Kidney (tissue), 13 donors: ENCODE measurements at regions not wholly inside any gene's neighbourhood (a gene's known extent, or its start where the extent isn't known, plus 50 kb on each side); places are given as distances from the start of the nearest gene placed in this dataset.

Experiments used
- DNase-seq, 5 donors: peaks; one replicate each; pipeline ENCODE4 v3.0.0-alpha.2; 2013 to 2020
- FAIRE-seq: peaks from 2 replicates; lab custom pipeline; 2012; peaks lifted over from hg19 to GRCh38; lab: Jason Lieb, UNC
- H3K27ac ChIP-seq, 2 donors: one replicate each; pipeline ENCODE4 v1.7.0; 2013; ENCODE audit warnings: low read depth in 2 of 2, low read length in 2 of 2, inconsistent platforms in 1 of 2
- H3K27me3 ChIP-seq: one replicate; pipeline ENCODE4 v1.7.1; 2013; ENCODE audit warnings: low read length, inconsistent platforms; ENCODE audit not compliant: control insufficient read depth, insufficient read depth
- H3K36me3 ChIP-seq, 3 donors: one replicate each; pipeline versions ENCODE4 v1.7.0 to v1.7.1; 2013; ENCODE audit warnings: low read length in 3 of 3, control low read depth in 1 of 3, inconsistent platforms in 1 of 3; ENCODE audit not compliant: insufficient read depth in 3 of 3, control insufficient read depth in 2 of 3
- H3K4me1 ChIP-seq, 3 donors: one replicate each; pipeline versions ENCODE4 v1.7.0 to v1.7.1; 2013; ENCODE audit warnings: low read length in 3 of 3, inconsistent platforms in 1 of 3, low read depth in 1 of 3; ENCODE audit not compliant: control insufficient read depth in 2 of 3, insufficient read depth in 2 of 3
- H3K4me3 ChIP-seq, 3 donors: one replicate each; pipeline versions ENCODE4 v1.7.0 to v1.8.1; 2013; ENCODE audit warnings: low read length in 3 of 3, control low read depth in 1 of 3, inconsistent platforms in 1 of 3
- H3K9ac ChIP-seq, 3 donors: one replicate each; pipeline versions ENCODE4 v1.7.0 to v1.7.1; 2013; ENCODE audit warnings: low read length in 3 of 3, control low read depth in 1 of 3, inconsistent platforms in 1 of 3
- H3K9me3 ChIP-seq, 3 donors: one replicate each; pipeline versions ENCODE4 v1.7.0 to v1.7.1; 2013; ENCODE audit warnings: low read length in 3 of 3, control low read depth in 1 of 3, inconsistent platforms in 1 of 3; ENCODE audit not compliant: control insufficient read depth in 2 of 3, insufficient read depth in 1 of 3
- intact Hi-C: fragments of 100-400 bp; cut with DNase I; formaldehyde crosslinking; loops from one replicate; pipeline ENCODE4 v1.11.1; 2022
- TF ChIP-seq, protein P1 (sequence below): IDR thresholded peaks from 3 replicates; pipeline ENCODE4 v1.5.1; 2012; ENCODE audit warnings: mild to moderate bottlenecking, moderate library complexity, borderline replicate concordance; ENCODE audit not compliant: insufficient read depth; ENCODE audit errors: extremely low read depth
- donor health status: control.
- donor health status: control.
- donor health status: control.
- donor health status: control.
- donor health status: control.
- donor health status: DM: yes; HTN: yes; CAD: no.
- donor health status: Normal renal cell carcinoma (clear cell type).

DNA sequence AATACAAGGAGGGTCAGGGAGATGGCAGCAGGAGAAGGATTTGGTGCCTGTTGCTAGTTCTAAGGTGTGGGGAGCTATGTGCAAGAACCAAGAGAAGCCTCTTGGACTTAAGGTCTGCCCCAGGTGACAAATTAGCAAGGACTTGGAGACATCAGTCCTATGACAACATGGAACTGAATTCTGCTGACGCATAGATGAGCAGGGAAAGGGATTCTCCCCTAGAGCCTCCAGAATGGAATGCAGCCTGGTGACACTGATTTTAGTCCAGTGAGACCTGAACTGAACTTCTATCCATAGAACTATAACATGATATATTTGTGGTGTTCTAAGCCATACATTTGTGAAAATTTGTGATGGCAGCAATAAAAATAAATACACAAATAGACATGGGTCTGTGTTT is 215.6 kb downstream of the ESM1 start:
- intact Hi-C loops, result no loop called here
- FAIRE-seq, result no peak
- TF ChIP-seq, protein P1, sequence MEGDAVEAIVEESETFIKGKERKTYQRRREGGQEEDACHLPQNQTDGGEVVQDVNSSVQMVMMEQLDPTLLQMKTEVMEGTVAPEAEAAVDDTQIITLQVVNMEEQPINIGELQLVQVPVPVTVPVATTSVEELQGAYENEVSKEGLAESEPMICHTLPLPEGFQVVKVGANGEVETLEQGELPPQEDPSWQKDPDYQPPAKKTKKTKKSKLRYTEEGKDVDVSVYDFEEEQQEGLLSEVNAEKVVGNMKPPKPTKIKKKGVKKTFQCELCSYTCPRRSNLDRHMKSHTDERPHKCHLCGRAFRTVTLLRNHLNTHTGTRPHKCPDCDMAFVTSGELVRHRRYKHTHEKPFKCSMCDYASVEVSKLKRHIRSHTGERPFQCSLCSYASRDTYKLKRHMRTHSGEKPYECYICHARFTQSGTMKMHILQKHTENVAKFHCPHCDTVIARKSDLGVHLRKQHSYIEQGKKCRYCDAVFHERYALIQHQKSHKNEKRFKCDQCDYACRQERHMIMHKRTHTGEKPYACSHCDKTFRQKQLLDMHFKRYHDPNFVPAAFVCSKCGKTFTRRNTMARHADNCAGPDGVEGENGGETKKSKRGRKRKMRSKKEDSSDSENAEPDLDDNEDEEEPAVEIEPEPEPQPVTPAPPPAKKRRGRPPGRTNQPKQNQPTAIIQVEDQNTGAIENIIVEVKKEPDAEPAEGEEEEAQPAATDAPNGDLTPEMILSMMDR, result no peak

DNA sequence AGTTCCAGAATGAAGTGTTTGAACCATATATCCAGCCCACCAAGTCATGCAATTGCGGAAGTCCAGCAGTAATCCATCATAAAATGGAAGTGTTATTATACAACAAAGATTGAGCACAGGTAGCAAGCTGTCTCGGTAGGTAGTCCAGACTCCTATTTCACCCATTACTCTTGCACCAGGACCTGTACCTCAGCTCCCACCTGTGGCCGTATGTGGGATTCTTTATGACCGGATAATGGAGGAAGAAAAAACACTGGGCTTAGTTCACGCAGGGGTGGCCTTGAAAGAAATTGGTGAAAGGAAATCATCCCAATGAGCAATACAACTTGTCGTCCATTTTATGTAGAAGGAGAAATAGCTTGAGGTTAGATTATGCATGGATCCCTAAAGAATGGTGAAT is 216.3 kb downstream of the ESM1 start:
- intact Hi-C loops, result no loop called here
- H3K27me3 ChIP-seq, result no peaks in the 10 kb centered on the region
- TF ChIP-seq, protein P1, result no peak
- H3K9ac ChIP-seq, result no peak overlapping the region
- FAIRE-seq, result no peak
- no peaks in the 10 kb centered on the region for H3K4me1 ChIP-seq
- no peak for DNase-seq
- H3K4me3 ChIP-seq, result no peak overlapping the region
- no peak overlapping the region for H3K27ac ChIP-seq
- no peaks in the 10 kb centered on the region for H3K36me3 ChIP-seq
- H3K9me3 ChIP-seq, result no peaks in the 10 kb centered on the region

More for the DNA sequence above, 215.6 kb downstream of the ESM1 start:
- Histone ChIP-seq H3K9me3 (no peaks in the 10 kb centered on the region), H3K27me3 (no peaks in the 10 kb centered on the region), H3K27ac (no peak overlapping the region), H3K9ac (no peak overlapping the region), H3K4me3 (no peak overlapping the region), H3K4me1 (no peaks in the 10 kb centered on the region), H3K36me3 (no peaks in the 10 kb centered on the region)
- DNase-seq, result no peak

DNA sequence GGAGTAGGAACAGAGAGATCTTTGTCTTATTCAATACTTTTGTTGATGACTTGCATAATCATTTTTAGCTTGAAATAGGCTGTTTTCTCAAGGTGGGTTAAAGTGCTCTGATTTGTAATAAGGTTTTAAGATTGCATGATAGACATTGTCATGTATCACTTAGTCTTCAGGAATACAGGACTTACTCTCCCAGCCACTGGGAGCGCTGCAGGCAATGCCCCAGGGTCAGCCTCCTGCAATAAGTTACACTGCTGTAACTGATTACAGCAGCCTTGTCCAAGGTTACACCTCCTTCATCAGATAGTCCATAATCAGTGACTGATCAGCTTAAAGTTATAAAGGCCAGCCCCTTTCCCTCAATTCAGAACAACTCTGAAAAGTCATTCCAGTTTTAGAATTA is 218.6 kb downstream of the ESM1 start:
- intact Hi-C loops, result no loop called here
- no peaks in the 10 kb centered on the region for H3K9me3 ChIP-seq
- FAIRE-seq (no peak), DNase-seq (no peak)
- no peak overlapping the region for H3K4me3 ChIP-seq
- no peaks in the 10 kb centered on the region for H3K27me3 ChIP-seq
- TF ChIP-seq, protein P1, result no peak
- H3K4me1 ChIP-seq, result no peaks in the 10 kb centered on the region
- H3K9ac ChIP-seq, result no peak overlapping the region
- no peak overlapping the region for H3K27ac ChIP-seq
- H3K36me3 ChIP-seq, result no peaks in the 10 kb centered on the region

DNA sequence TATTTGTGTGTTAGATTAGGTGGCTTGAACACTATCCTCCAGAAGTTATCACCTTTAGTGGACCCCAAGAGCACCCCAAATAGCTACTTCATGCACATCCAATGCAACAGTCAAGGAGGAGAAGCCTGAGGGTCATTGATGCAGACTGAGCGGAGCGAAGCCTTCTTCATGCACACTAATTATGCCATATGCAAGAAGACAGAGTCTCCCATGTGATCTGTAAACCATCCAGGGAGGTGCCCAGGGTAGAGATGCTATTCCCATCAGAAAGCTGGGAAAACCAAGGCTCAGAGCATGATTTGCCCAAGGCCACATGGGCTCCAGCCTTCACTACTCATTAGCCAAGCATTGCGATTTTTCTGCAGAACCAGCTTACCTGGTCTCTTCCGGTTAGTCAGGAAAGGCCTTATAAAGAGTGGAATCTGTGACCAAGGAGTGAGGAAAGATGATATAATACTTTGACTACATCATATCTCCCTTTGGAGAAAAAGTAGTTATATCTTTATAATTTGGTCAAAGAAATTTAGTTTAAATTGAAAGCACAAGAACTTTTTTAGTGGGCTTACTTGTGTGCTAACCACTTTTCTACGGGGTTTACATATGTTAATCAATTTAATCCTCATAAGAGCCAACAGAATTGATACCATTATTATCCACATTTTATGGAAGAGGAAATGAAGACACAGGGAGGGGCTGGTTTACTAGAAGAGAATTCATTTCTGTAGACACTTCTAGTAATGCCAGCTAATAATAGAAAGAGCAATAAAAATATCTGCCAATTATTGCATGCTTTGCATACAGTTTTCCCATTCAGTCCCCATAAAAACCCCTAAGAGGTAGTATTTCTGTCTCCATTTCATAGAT is 220.0 kb downstream of the ESM1 start:
- H3K9ac ChIP-seq, result no peak overlapping the region
- H3K27ac ChIP-seq, result no peak overlapping the region
- TF ChIP-seq, protein P1, result no peak
- H3K4me1 ChIP-seq, result no peaks in the 10 kb centered on the region
- H3K36me3 ChIP-seq, result no peaks in the 10 kb centered on the region
- intact Hi-C loops, result no loop called here
- H3K4me3 ChIP-seq, result no peak overlapping the region
- no peaks in the 10 kb centered on the region for H3K9me3 ChIP-seq
- no peaks in the 10 kb centered on the region for H3K27me3 ChIP-seq
- FAIRE-seq (no peak), DNase-seq (no peak)
